HFFc6 (cell line): ENCODE measurements at regions not wholly inside any gene's neighbourhood (a gene's known extent, or its start where the extent isn't known, plus 50 kb on each side); places are given as distances from the start of the nearest gene placed in this dataset.

ENCODE experiments used
- DNase-seq: peaks from one replicate; pipeline ENCODE4 v3.0.0-alpha.2; 2018
- H3K27ac Mint-ChIP-seq: 2 replicates; pipeline ENCODE4 v1.8.0; 2020; ENCODE audit warnings: mild to moderate bottlenecking, mixed read lengths
- H3K27me3 Mint-ChIP-seq: 2 replicates; pipeline ENCODE4 v1.8.0; 2021; ENCODE audit warnings: mild to moderate bottlenecking, moderate library complexity, mixed read lengths; ENCODE audit not compliant: insufficient read depth
- H3K36me3 Mint-ChIP-seq: 2 replicates; pipeline ENCODE4 v1.8.0; 2021; ENCODE audit warnings: low read depth, mixed read lengths
- H3K4me1 Mint-ChIP-seq: 2 replicates; pipeline ENCODE4 v1.8.0; 2020; ENCODE audit warnings: low read depth, mixed read lengths
- H3K4me3 Mint-ChIP-seq: 2 replicates; pipeline ENCODE4 v1.8.0; 2020; ENCODE audit warnings: mild to moderate bottlenecking, moderate library complexity, mixed read lengths
- H3K9me3 Mint-ChIP-seq: 2 replicates; pipeline ENCODE4 v1.8.0; 2020; ENCODE audit warnings: mild to moderate bottlenecking, mixed read lengths
- CTCF ChIP-seq: fragments of 200-600 bp; sonication (generic); IDR thresholded peaks from 2 replicates; pipeline ENCODE4 v1.5.0; 2021; ENCODE audit warnings: antibody characterized with exemption, mild to moderate bottlenecking

- Mint-ChIP-seq H3K4me3 (no peak overlapping the region), H3K36me3 (no peaks in the 10 kb centered on the region), H3K4me1 (peaks cover 24% of the 10 kb centered on the region), H3K9me3 (no peaks in the 10 kb centered on the region), H3K27me3 (peaks cover 32% of the 10 kb centered on the region), H3K27ac (no peak overlapping the region)
- TF ChIP-seq CTCF: no peak
- DNase-seq: peak; percentile 16
Measured at GRCh38 chr17:77884019-77884418, 74.5 kb upstream of the TNRC6C start.

- H3K27ac Mint-ChIP-seq: no peak overlapping the region
- no peak for TF ChIP-seq CTCF
- H3K4me3 Mint-ChIP-seq: no peak overlapping the region
- DNase-seq: no peak
- no peaks in the 10 kb centered on the region for H3K36me3 Mint-ChIP-seq
- H3K27me3 Mint-ChIP-seq: peaks cover 41% of the 10 kb centered on the region
- H3K4me1 Mint-ChIP-seq: peaks cover 24% of the 10 kb centered on the region
- H3K9me3 Mint-ChIP-seq: no peaks in the 10 kb centered on the region
Measured at GRCh38 chr17:77884967-77885641, 73.4 kb upstream of the TNRC6C start.

GRCh38 chr17:77885678-77886386, 72.7 kb upstream of the TNRC6C start:
- H3K36me3 Mint-ChIP-seq: no peaks in the 10 kb centered on the region
- no peak for TF ChIP-seq CTCF
- no peaks in the 10 kb centered on the region for H3K9me3 Mint-ChIP-seq
- no peak overlapping the region for H3K4me3 Mint-ChIP-seq
- DNase-seq: no peak
- H3K27ac Mint-ChIP-seq: no peak overlapping the region
- peaks cover 24% of the 10 kb centered on the region for H3K4me1 Mint-ChIP-seq
- peaks cover 45% of the 10 kb centered on the region for H3K27me3 Mint-ChIP-seq

GRCh38 chr17:77886387-77886728, 72.1 kb upstream of the TNRC6C start:
- H3K27me3 Mint-ChIP-seq: peaks cover 48% of the 10 kb centered on the region
- peaks cover 24% of the 10 kb centered on the region for H3K4me1 Mint-ChIP-seq
- TF ChIP-seq CTCF: no peak
- DNase-seq: no peak
- no peaks in the 10 kb centered on the region for H3K9me3 Mint-ChIP-seq
- no peaks in the 10 kb centered on the region for H3K36me3 Mint-ChIP-seq
- no peak overlapping the region for H3K27ac Mint-ChIP-seq
- H3K4me3 Mint-ChIP-seq: no peak overlapping the region

GRCh38 chr17:77887110-77887463, 71.4 kb upstream of the TNRC6C start:
- no peaks in the 10 kb centered on the region for H3K9me3 Mint-ChIP-seq
- H3K27me3 Mint-ChIP-seq: peaks cover 52% of the 10 kb centered on the region
- H3K4me1 Mint-ChIP-seq: peaks cover 17% of the 10 kb centered on the region
- DNase-seq: no peak
- peak overlapping the region; percentile 90 for H3K4me3 Mint-ChIP-seq
- no peaks in the 10 kb centered on the region for H3K36me3 Mint-ChIP-seq
- no peak for TF ChIP-seq CTCF
- H3K27ac Mint-ChIP-seq: peak overlapping the region; percentile 67
